Tibial artery (tissue), 4 donors: ENCODE measurements at regions not wholly inside any gene's neighbourhood (a gene's known extent, or its start where the extent isn't known, plus 50 kb on each side); places are given as distances from the start of the nearest gene placed in this dataset.
"Not testable (repeated sequence)": the region's sequence is repeated elsewhere in the genome, so short reads cannot be mapped to it uniquely, and the experiment has no call there.

ENCODE experiments used
- DNase-seq, 2 donors: peaks; one replicate each; pipeline ENCODE4 v3.0.0-alpha.2; 2019
- H3K27ac ChIP-seq, 2 donors: fragments of 200-600 bp; sonication (generic) in 1 of 2; 1 replicate in 1 of 2; 2 replicates in 1 of 2; pipeline ENCODE4 v1.5.1; 2018 to 2019; ENCODE audit warnings: mild to moderate bottlenecking in 1 of 2
- H3K27me3 ChIP-seq, 2 donors: fragments of 200-600 bp; sonication (generic) in 1 of 2; one replicate each; pipeline versions ENCODE4 v1.5.1 to v1.6.0; 2016 to 2019
- H3K36me3 ChIP-seq, 3 donors: fragments of 200-600 bp; sonication (generic) in 2 of 3; one replicate each; pipeline ENCODE4 v1.5.1; 2016 to 2019; ENCODE audit warnings: mild to moderate bottlenecking in 2 of 3
- H3K4me1 ChIP-seq, 4 donors: fragments of 200-600 bp; sonication (generic) in 2 of 4; 1 replicate in 3 of 4; 2 replicates in 1 of 4; pipeline ENCODE4 v1.5.1; 2016 to 2019
- H3K4me3 ChIP-seq, 2 donors: fragments of 200-600 bp; sonication (generic) in 1 of 2; 1 replicate in 1 of 2; 2 replicates in 1 of 2; pipeline ENCODE4 v1.5.1; 2018 to 2019; ENCODE audit warnings: mild to moderate bottlenecking in 2 of 2
- H3K9me3 ChIP-seq, 3 donors: fragments of 200-600 bp; sonication (generic) in 1 of 3; one replicate each; pipeline ENCODE4 v1.5.1; 2016 to 2019
- CTCF ChIP-seq, 2 experiments: fragments of 200-600 bp in 1 of 2; fragments of 450-650 bp in 1 of 2; IDR thresholded peaks; one replicate each; pipeline ENCODE4 v1.5.1; 2017 to 2019; ENCODE audit warnings: antibody characterized with exemption in 2 of 2, mild to moderate bottlenecking in 1 of 2, moderate library complexity in 1 of 2
- intact Hi-C: fragments of 100-400 bp; cut with DNase I; formaldehyde crosslinking; loops from one replicate; pipeline ENCODE4 v1.15.0; 2023; ENCODE audit warnings: low total_unique reads

- Histone ChIP-seq H3K27ac (no peak overlapping the region), H3K36me3 (no peaks in the 10 kb centered on the region), H3K27me3 (no peaks in the 10 kb centered on the region), H3K9me3 (peaks cover 0 to 9% (median 0%) of the 10 kb centered on the region in 3 donors), H3K4me3 (no peak overlapping the region), H3K4me1 (no peaks in the 10 kb centered on the region)
- DNase-seq, result no peak
- intact Hi-C loops, result no loop called here
- no peak for TF ChIP-seq CTCF (IDR thresholded peaks at IDR 0.05)
Observed at GRCh38 chr3:5977331-5977730, 789.8 kb downstream of the EDEM1 start.

GRCh38 chr3:5980475-5980874 lies 793.0 kb downstream of the EDEM1 start:
- TF ChIP-seq CTCF (IDR thresholded peaks at IDR 0.05), result no peak
- peaks cover 0 to 9% (median 0%) of the 10 kb centered on the region in 3 donors for H3K9me3 ChIP-seq
- intact Hi-C loops, result no loop called here
- no peak for DNase-seq
- H3K27ac ChIP-seq, result no peak overlapping the region
- H3K4me1 ChIP-seq, result no peaks in the 10 kb centered on the region
- no peaks in the 10 kb centered on the region for H3K27me3 ChIP-seq
- H3K36me3 ChIP-seq, result no peaks in the 10 kb centered on the region
- no peak overlapping the region for H3K4me3 ChIP-seq

- H3K27me3 ChIP-seq, result no peaks in the 10 kb centered on the region
- H3K9me3 ChIP-seq, result no peaks in the 10 kb centered on the region
- TF ChIP-seq CTCF (IDR thresholded peaks at IDR 0.05), result no peak
- H3K4me1 ChIP-seq, result peaks cover 0 to 3% (median 0%) of the 10 kb centered on the region in 4 donors
- H3K4me3 ChIP-seq, result no peak overlapping the region
- no peaks in the 10 kb centered on the region for H3K36me3 ChIP-seq
- intact Hi-C loops, result no loop called here
- no peak overlapping the region for H3K27ac ChIP-seq
- no peak for DNase-seq
Observed at GRCh38 chr3:5994651-5995050, 807.1 kb downstream of the EDEM1 start.

GRCh38 chr3:6018456-6018855 lies 830.9 kb downstream of the EDEM1 start:
- no peak for DNase-seq
- Histone ChIP-seq H3K36me3 (no peaks in the 10 kb centered on the region), H3K4me1 (no peaks in the 10 kb centered on the region), H3K27ac (no peak overlapping the region), H3K4me3 (no peak overlapping the region), H3K9me3 (peaks cover 0 to under 1% (median 0%) of the 10 kb centered on the region in 3 donors), H3K27me3 (no peaks in the 10 kb centered on the region)
- intact Hi-C loops, result no loop called here
- TF ChIP-seq CTCF (IDR thresholded peaks at IDR 0.05), result no peak

GRCh38 chr3:6022621-6023020 lies 835.1 kb downstream of the EDEM1 start:
- no peak for TF ChIP-seq CTCF (IDR thresholded peaks at IDR 0.05)
- peaks cover 0 to 6% (median 0%) of the 10 kb centered on the region in 3 donors for H3K9me3 ChIP-seq
- no peaks in the 10 kb centered on the region for H3K36me3 ChIP-seq
- no peaks in the 10 kb centered on the region for H3K4me1 ChIP-seq
- no peak overlapping the region for H3K27ac ChIP-seq
- intact Hi-C loops, result no loop called here
- DNase-seq, result no peak
- no peaks in the 10 kb centered on the region for H3K27me3 ChIP-seq
- H3K4me3 ChIP-seq, result no peak overlapping the region

GRCh38 chr3:6025032-6025431 lies 835.9 kb upstream of the GRM7 start:
- H3K27me3 ChIP-seq, result no peaks in the 10 kb centered on the region
- H3K9me3 ChIP-seq, result peaks cover 0 to 6% (median 0%) of the 10 kb centered on the region in 3 donors
- no peak overlapping the region for H3K27ac ChIP-seq
- no peak for TF ChIP-seq CTCF (IDR thresholded peaks at IDR 0.05)
- no peaks in the 10 kb centered on the region for H3K36me3 ChIP-seq
- no peak for DNase-seq
- intact Hi-C loops, result no loop called here
- no peak overlapping the region for H3K4me3 ChIP-seq
- no peaks in the 10 kb centered on the region for H3K4me1 ChIP-seq

- not testable (repeated sequence) for H3K36me3 ChIP-seq
Observed at GRCh38 chr3:6030648-6031047, 830.3 kb upstream of the GRM7 start.

More at GRCh38 chr3:6030648-6031047, 830.3 kb upstream of the GRM7 start:
- H3K9me3 ChIP-seq, intact Hi-C loops, H3K4me3 ChIP-seq, H3K27ac ChIP-seq, H3K4me1 ChIP-seq, DNase-seq, H3K27me3 ChIP-seq: not testable (repeated sequence)
